Fibroblast of lung (primary cell): ENCODE measurements at regions not wholly inside any gene's neighbourhood (a gene's known extent, or its start where the extent isn't known, plus 50 kb on each side); places are given as distances from the start of the nearest gene placed in this dataset.

Experiments used
- DNase-seq, 2 donors: peaks; one replicate each; pipeline versions ENCODE4 v3.0.0 to v3.0.0-alpha.2; 2010; ENCODE audit warnings: low read depth in 2 of 2
- H2AFZ ChIP-seq: 2 replicates; pipeline ENCODE4 v1.5.1; 2012; ENCODE audit warnings: low read length, control low read depth, inconsistent platforms
- H3K27ac ChIP-seq: 2 replicates; pipeline ENCODE4 v1.5.1; 2011; ENCODE audit warnings: low read length, control low read depth; ENCODE audit not compliant: insufficient read depth
- H3K27me3 ChIP-seq: 2 replicates; pipeline ENCODE4 v1.5.1; 2011; ENCODE audit warnings: mild to moderate bottlenecking, low read length; ENCODE audit not compliant: control insufficient read depth, insufficient read depth
- H3K36me3 ChIP-seq: 2 replicates; pipeline ENCODE4 v1.5.1; 2011; ENCODE audit warnings: low read length; ENCODE audit not compliant: control insufficient read depth, insufficient read depth
- H3K4me1 ChIP-seq: 2 replicates; pipeline ENCODE4 v1.5.1; 2011; ENCODE audit warnings: low read length; ENCODE audit not compliant: control insufficient read depth, insufficient read depth; ENCODE audit errors: extremely low read depth
- H3K4me2 ChIP-seq: 2 replicates; pipeline ENCODE4 v1.5.1; 2011; ENCODE audit warnings: low read length, control low read depth; ENCODE audit not compliant: insufficient read depth; ENCODE audit errors: extremely low read depth
- H3K4me3 ChIP-seq, 4 experiments: fragments of 200-600 bp in 1 of 4; sonication (generic) in 1 of 4; replicated peaks in 1 of 4; 2 replicates each; pipeline ENCODE4 v1.5.1; 2011 to 2016; ENCODE audit warnings: low read length in 4 of 4, low read depth in 3 of 4, mild to moderate bottlenecking in 3 of 4, control low read depth in 2 of 4, inconsistent platforms in 1 of 4, mixed read lengths in 1 of 4; ENCODE audit not compliant: insufficient read depth in 1 of 4; ENCODE audit errors: control extremely low read depth in 1 of 4
- H3K79me2 ChIP-seq: 2 replicates; pipeline ENCODE4 v1.5.1; 2012; ENCODE audit warnings: mild to moderate bottlenecking, low read length, inconsistent platforms; ENCODE audit not compliant: control insufficient read depth, insufficient read depth
- H3K9ac ChIP-seq: 2 replicates; pipeline ENCODE4 v1.5.1; 2011; ENCODE audit warnings: mild to moderate bottlenecking, low read length, control low read depth; ENCODE audit not compliant: insufficient read depth
- H3K9me3 ChIP-seq: 2 replicates; pipeline ENCODE4 v1.5.1; 2012; ENCODE audit warnings: low read depth, low read length; ENCODE audit not compliant: control insufficient read depth, insufficient read depth
- H4K20me1 ChIP-seq: 2 replicates; pipeline ENCODE4 v1.5.1; 2011; ENCODE audit warnings: low read length; ENCODE audit not compliant: control insufficient read depth, insufficient read depth; ENCODE audit errors: extremely low read depth
- CTCF ChIP-seq, 2 donors: IDR thresholded peaks in 1 of 2; conservative IDR thresholded peaks in 1 of 2; 1 replicate in 1 of 2; 2 replicates in 1 of 2; pipeline ENCODE4 v1.5.1; 2011 to 2012; ENCODE audit warnings: low read length in 2 of 2, control low read depth in 1 of 2, inconsistent platforms in 1 of 2, low read depth in 1 of 2, mild to moderate bottlenecking in 1 of 2
- EZH2 ChIP-seq: IDR thresholded peaks from 2 replicates; pipeline ENCODE4 v1.5.1; 2012; ENCODE audit warnings: low read length, control low read depth, mild to moderate bottlenecking; ENCODE audit errors: missing control alignments

- no peak overlapping the region for H3K9ac ChIP-seq
- H3K9me3 ChIP-seq: no peaks in the 10 kb centered on the region
- no peak overlapping the region for H3K4me3 ChIP-seq
- peaks cover 3% of the 10 kb centered on the region for H3K4me1 ChIP-seq
- H4K20me1 ChIP-seq: no peaks in the 10 kb centered on the region
- H3K27me3 ChIP-seq: no peaks in the 10 kb centered on the region
- no peak overlapping the region for H3K4me2 ChIP-seq
- no peaks in the 10 kb centered on the region for H3K36me3 ChIP-seq
- H3K79me2 ChIP-seq: no peaks in the 10 kb centered on the region
- no peak for TF ChIP-seq EZH2
- TF ChIP-seq CTCF (conservative IDR thresholded peaks at IDR 0.05 in 1 of 2, IDR thresholded peaks at IDR 0.05 in 1 of 2; ENCODE audit: low read depth in 1 of 2, low read length in 2 of 2): no peak
- peak overlapping the region; percentile 24 for H2AFZ ChIP-seq
- H3K27ac ChIP-seq: no peak overlapping the region
- no peak for DNase-seq
Measured at GRCh38 chr2:212911011-212911410, 240.4 kb downstream of the IKZF2 start.

- Histone ChIP-seq H3K79me2 (no peaks in the 10 kb centered on the region), H3K36me3 (no peaks in the 10 kb centered on the region), H4K20me1 (no peaks in the 10 kb centered on the region), H3K9me3 (no peaks in the 10 kb centered on the region), H3K4me3 (no peak overlapping the region), H2AFZ (no peak overlapping the region), H3K27ac (no peak overlapping the region), H3K4me1 (peaks cover 3% of the 10 kb centered on the region), H3K9ac (no peak overlapping the region), H3K27me3 (no peaks in the 10 kb centered on the region), H3K4me2 (no peak overlapping the region)
- TF ChIP-seq EZH2 (no peak), CTCF (conservative IDR thresholded peaks at IDR 0.05 in 1 of 2, IDR thresholded peaks at IDR 0.05 in 1 of 2; ENCODE audit: low read depth in 1 of 2, low read length in 2 of 2) (no peak)
- DNase-seq: peak in 1 of 2 donors; percentile 61
Measured at GRCh38 chr2:212908682-212909435, 242.6 kb downstream of the IKZF2 start.

GRCh38 chr2:212908031-212908430, 243.4 kb downstream of the IKZF2 start:
- H3K4me1 ChIP-seq: peaks cover 3% of the 10 kb centered on the region
- H4K20me1 ChIP-seq: no peaks in the 10 kb centered on the region
- no peak overlapping the region for H3K27ac ChIP-seq
- H3K27me3 ChIP-seq: no peaks in the 10 kb centered on the region
- H3K4me3 ChIP-seq: no peak overlapping the region
- TF ChIP-seq EZH2: no peak
- TF ChIP-seq CTCF (conservative IDR thresholded peaks at IDR 0.05 in 1 of 2, IDR thresholded peaks at IDR 0.05 in 1 of 2; ENCODE audit: low read depth in 1 of 2, low read length in 2 of 2): no peak
- H2AFZ ChIP-seq: no peak overlapping the region
- no peak overlapping the region for H3K9ac ChIP-seq
- H3K9me3 ChIP-seq: no peaks in the 10 kb centered on the region
- H3K36me3 ChIP-seq: no peaks in the 10 kb centered on the region
- H3K4me2 ChIP-seq: no peak overlapping the region
- peak in 1 of 2 donors; percentile 37 for DNase-seq
- no peaks in the 10 kb centered on the region for H3K79me2 ChIP-seq
